ENCODE measurements at regions not wholly inside any gene's neighbourhood (a gene's known extent, or its start where the extent isn't known, plus 50 kb on each side); places are given as distances from the start of the nearest gene placed in this dataset.

DNA sequence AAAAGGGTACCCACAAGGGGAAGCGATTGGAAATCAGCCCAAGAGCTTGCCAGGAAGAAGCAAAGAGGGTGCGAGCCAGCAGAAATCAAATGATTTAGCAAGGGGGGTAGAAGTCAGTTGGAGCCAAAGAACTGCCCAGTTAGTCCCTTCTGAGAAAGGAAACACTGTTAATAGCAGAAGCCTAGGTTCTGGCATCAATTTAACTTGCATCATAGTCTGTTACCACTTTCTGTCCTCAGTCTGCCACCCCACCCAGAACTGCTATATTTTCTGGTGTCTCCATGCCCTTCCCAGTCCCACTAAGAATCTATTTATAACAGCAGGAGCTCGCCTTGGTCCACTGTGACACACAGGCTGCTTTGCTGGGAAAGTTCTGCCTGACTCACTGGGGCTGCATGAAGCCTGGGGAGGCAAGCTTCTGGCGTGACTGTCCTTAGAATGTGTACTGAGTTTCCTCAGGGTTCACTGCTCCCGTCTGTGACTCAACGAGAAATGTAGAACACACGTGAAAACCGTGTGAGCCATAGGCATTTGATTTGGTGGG, 157.8 kb upstream of the TTC29 start:
- TF ChIP-seq, protein P1, sequence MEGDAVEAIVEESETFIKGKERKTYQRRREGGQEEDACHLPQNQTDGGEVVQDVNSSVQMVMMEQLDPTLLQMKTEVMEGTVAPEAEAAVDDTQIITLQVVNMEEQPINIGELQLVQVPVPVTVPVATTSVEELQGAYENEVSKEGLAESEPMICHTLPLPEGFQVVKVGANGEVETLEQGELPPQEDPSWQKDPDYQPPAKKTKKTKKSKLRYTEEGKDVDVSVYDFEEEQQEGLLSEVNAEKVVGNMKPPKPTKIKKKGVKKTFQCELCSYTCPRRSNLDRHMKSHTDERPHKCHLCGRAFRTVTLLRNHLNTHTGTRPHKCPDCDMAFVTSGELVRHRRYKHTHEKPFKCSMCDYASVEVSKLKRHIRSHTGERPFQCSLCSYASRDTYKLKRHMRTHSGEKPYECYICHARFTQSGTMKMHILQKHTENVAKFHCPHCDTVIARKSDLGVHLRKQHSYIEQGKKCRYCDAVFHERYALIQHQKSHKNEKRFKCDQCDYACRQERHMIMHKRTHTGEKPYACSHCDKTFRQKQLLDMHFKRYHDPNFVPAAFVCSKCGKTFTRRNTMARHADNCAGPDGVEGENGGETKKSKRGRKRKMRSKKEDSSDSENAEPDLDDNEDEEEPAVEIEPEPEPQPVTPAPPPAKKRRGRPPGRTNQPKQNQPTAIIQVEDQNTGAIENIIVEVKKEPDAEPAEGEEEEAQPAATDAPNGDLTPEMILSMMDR (optimal IDR thresholded peaks at IDR 0.05 in 1 of 3, IDR thresholded peaks at IDR 0.05 in 1 of 3, conservative IDR thresholded peaks at IDR 0.05 in 1 of 3; ENCODE audit: extremely low read depth in 1 of 3, insufficient read depth in 2 of 3, low read length in 3 of 3), result no peak
- no peak for TF ChIP-seq EZH2 (IDR thresholded peaks at IDR 0.05; ENCODE audit: low read length)
